ENCODE measurements at regions not wholly inside any gene's neighbourhood (a gene's known extent, or its start where the extent isn't known, plus 50 kb on each side); places are given as distances from the start of the nearest gene placed in this dataset.
A peak's percentile ranks its signal among the peaks of the same experiment; 100 is the strongest.

- TF ChIP-seq EZH2 (IDR thresholded peaks at IDR 0.05; ENCODE audit: insufficient read depth, low read length), result no peak
- no peak for TF ChIP-seq CTCF (IDR thresholded peaks at IDR 0.05; ENCODE audit: insufficient read depth, low read depth, low read length)
- Histone ChIP-seq H3K27ac (ENCODE audit: low read depth, low read length) (no peak overlapping the region), H3K9me3 (ENCODE audit: insufficient read depth, low read depth, low read length) (no peaks in the 10 kb centered on the region), H3K36me3 (ENCODE audit: insufficient read depth, low read length) (no peaks in the 10 kb centered on the region), H3K27me3 (ENCODE audit: insufficient read depth, low read length) (no peaks in the 10 kb centered on the region), H3K4me2 (ENCODE audit: low read length) (no peak overlapping the region), H3K9ac (ENCODE audit: low read length) (no peak overlapping the region), H3K4me3 (ENCODE audit: insufficient read depth, low read depth, low read length) (no peak overlapping the region), H2AFZ (ENCODE audit: low read depth, low read length) (no peak overlapping the region), H4K20me1 (ENCODE audit: insufficient read depth, low read length) (no peaks in the 10 kb centered on the region), H3K79me2 (ENCODE audit: insufficient read depth, low read length) (no peaks in the 10 kb centered on the region), H3K4me1 (ENCODE audit: insufficient read depth, low read length) (no peaks in the 10 kb centered on the region)
- H3K4me1 Mint-ChIP-seq (ENCODE audit: low read depth, unreplicated experiment), result no peaks in the 10 kb centered on the region
- no peaks in the 10 kb centered on the region for H3K27me3 Mint-ChIP-seq (ENCODE audit: low read depth, unreplicated experiment)
- no peak overlapping the region for H3K27ac Mint-ChIP-seq (ENCODE audit: unreplicated experiment)
- H3K4me3 Mint-ChIP-seq (ENCODE audit: unreplicated experiment), result no peak overlapping the region
- FAIRE-seq (peak; percentile 66), DNase-seq (ENCODE audit: low read depth) (no peak)
- no peaks in the 10 kb centered on the region for H3K9me3 Mint-ChIP-seq (ENCODE audit: unreplicated experiment)
- no peaks in the 10 kb centered on the region for H3K36me3 Mint-ChIP-seq (ENCODE audit: low read depth, unreplicated experiment)
Observed at GRCh38 chr11:122022646-122023045, 93.4 kb downstream of the BLID start.

DNA sequence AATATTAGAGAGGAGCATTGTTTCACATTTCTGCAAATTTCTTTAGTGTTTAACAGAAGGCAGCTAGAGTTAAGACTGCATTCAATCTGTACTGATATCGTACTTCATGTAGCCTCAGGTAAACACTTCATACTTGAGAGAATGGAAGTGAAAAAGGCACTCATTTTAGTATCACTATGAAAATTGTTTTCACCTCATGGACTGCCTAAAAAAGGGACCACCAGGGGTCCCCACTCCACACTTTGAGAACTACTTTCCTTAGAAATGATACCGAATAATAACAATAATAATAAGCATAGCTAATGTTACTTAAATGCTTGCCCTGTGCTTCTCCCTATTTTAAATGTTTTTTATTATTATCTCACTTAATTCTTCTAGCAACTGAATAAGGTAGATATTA lies 95.1 kb downstream of the BLID start:
- Mint-ChIP-seq H3K9me3 (ENCODE audit: unreplicated experiment) (no peaks in the 10 kb centered on the region), H3K27me3 (ENCODE audit: low read depth, unreplicated experiment) (no peaks in the 10 kb centered on the region), H3K4me3 (ENCODE audit: unreplicated experiment) (no peak overlapping the region), H3K4me1 (ENCODE audit: low read depth, unreplicated experiment) (no peaks in the 10 kb centered on the region), H3K27ac (ENCODE audit: unreplicated experiment) (no peak overlapping the region), H3K36me3 (ENCODE audit: low read depth, unreplicated experiment) (no peaks in the 10 kb centered on the region)
- Histone ChIP-seq H3K4me1 (ENCODE audit: insufficient read depth, low read length) (no peaks in the 10 kb centered on the region), H3K36me3 (ENCODE audit: insufficient read depth, low read length) (no peaks in the 10 kb centered on the region), H4K20me1 (ENCODE audit: insufficient read depth, low read length) (no peaks in the 10 kb centered on the region), H3K27me3 (ENCODE audit: insufficient read depth, low read length) (no peaks in the 10 kb centered on the region), H3K4me2 (ENCODE audit: low read length) (no peak overlapping the region), H2AFZ (ENCODE audit: low read depth, low read length) (no peak overlapping the region), H3K9ac (ENCODE audit: low read length) (no peak overlapping the region), H3K9me3 (ENCODE audit: insufficient read depth, low read depth, low read length) (no peaks in the 10 kb centered on the region), H3K79me2 (ENCODE audit: insufficient read depth, low read length) (no peaks in the 10 kb centered on the region), H3K27ac (ENCODE audit: low read depth, low read length) (no peak overlapping the region), H3K4me3 (ENCODE audit: insufficient read depth, low read depth, low read length) (no peak overlapping the region)
- FAIRE-seq (peak; percentile 76), DNase-seq (ENCODE audit: low read depth) (no peak)
- TF ChIP-seq EZH2 (IDR thresholded peaks at IDR 0.05; ENCODE audit: insufficient read depth, low read length) (no peak), CTCF (IDR thresholded peaks at IDR 0.05; ENCODE audit: insufficient read depth, low read depth, low read length) (peak; percentile 61)

DNA sequence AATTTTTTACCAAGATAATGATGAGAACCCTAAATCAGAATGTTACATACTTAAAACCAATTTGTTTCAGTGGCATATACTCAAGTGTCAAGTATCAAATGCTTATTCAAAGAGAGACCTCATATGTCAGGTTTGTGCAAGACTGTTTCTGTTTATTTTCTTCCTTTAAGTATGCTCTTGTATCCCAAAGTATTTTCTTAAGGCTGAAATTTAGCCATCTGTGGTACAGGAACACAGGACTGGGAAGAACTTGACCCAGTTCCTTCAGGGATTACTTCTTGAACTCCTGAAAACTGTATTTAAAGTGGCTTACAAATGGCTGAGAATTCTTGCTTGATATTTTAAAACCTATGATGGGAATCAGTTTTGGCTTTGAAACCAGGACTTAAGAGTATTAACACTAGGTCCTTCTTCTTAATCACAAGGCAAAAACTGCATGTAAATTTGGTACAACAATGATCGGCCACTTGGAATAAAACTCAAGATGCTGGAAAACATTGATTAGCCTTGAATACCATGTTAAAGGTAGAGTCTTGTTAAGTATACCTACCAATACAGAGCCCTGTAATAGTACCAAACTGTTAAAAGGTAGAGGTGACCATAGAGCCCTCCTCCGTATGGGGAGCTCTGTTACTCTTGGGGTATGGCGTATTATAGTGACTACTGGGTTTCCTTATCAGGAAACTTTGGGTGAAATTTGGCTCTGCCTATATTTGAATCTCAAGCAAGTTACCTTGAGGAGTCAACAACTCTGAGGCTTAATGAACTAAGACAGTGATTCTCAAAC lies 95.9 kb downstream of the BLID start:
- no peak overlapping the region for H3K27ac Mint-ChIP-seq (ENCODE audit: unreplicated experiment)
- H3K79me2 ChIP-seq (ENCODE audit: insufficient read depth, low read length), result no peaks in the 10 kb centered on the region
- no peak overlapping the region for H2AFZ ChIP-seq (ENCODE audit: low read depth, low read length)
- FAIRE-seq (peak; percentile 29), DNase-seq (ENCODE audit: low read depth) (no peak)
- H3K27ac ChIP-seq (ENCODE audit: low read depth, low read length), result no peak overlapping the region
- no peaks in the 10 kb centered on the region for H3K27me3 Mint-ChIP-seq (ENCODE audit: low read depth, unreplicated experiment)
- no peak overlapping the region for H3K9ac ChIP-seq (ENCODE audit: low read length)
- no peaks in the 10 kb centered on the region for H3K4me1 Mint-ChIP-seq (ENCODE audit: low read depth, unreplicated experiment)
- no peak overlapping the region for H3K4me3 ChIP-seq (ENCODE audit: insufficient read depth, low read depth, low read length)
- no peaks in the 10 kb centered on the region for H3K27me3 ChIP-seq (ENCODE audit: insufficient read depth, low read length)
- no peaks in the 10 kb centered on the region for H3K9me3 Mint-ChIP-seq (ENCODE audit: unreplicated experiment)
- no peaks in the 10 kb centered on the region for H4K20me1 ChIP-seq (ENCODE audit: insufficient read depth, low read length)
- H3K4me2 ChIP-seq (ENCODE audit: low read length), result no peak overlapping the region
- H3K4me1 ChIP-seq (ENCODE audit: insufficient read depth, low read length), result no peaks in the 10 kb centered on the region
- no peaks in the 10 kb centered on the region for H3K36me3 ChIP-seq (ENCODE audit: insufficient read depth, low read length)
- H3K9me3 ChIP-seq (ENCODE audit: insufficient read depth, low read depth, low read length), result no peaks in the 10 kb centered on the region
- H3K36me3 Mint-ChIP-seq (ENCODE audit: low read depth, unreplicated experiment), result no peaks in the 10 kb centered on the region
- no peak overlapping the region for H3K4me3 Mint-ChIP-seq (ENCODE audit: unreplicated experiment)
- no peak for TF ChIP-seq CTCF (IDR thresholded peaks at IDR 0.05; ENCODE audit: insufficient read depth, low read depth, low read length)
- TF ChIP-seq EZH2 (IDR thresholded peaks at IDR 0.05; ENCODE audit: insufficient read depth, low read length), result no peak

Measured in astrocyte (in vitro differentiated cells and primary cell).